IPS-NIHi7 (cell line): ENCODE measurements at regions not wholly inside any gene's neighbourhood (a gene's known extent, or its start where the extent isn't known, plus 50 kb on each side); places are given as distances from the start of the nearest gene placed in this dataset.
"Not testable (repeated sequence)": the region's sequence is repeated elsewhere in the genome, so short reads cannot be mapped to it uniquely, and the experiment has no call there.

Source experiments
- DNase-seq: peaks from one replicate; pipeline ENCODE4 v3.0.0; 2012; ENCODE audit warnings: mixed read lengths; ENCODE audit errors: extremely low spot score

DNA sequence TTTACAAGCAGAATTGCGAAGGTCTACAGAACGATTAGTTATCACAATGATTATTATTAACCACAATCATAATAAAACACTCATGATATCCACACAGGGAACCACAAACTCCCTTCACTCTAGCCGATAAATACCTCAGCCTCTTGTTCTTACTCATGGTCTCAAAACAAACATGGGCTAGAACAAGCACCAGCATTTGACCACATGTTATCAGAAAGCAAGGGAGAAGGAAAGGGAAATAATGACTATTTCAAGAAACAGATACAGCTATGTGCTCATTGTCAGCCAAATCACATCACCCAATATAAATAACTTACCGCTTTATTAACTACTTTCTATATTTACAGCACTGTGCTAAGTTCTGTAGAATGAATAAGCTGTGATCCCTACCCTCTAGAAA is 663.2 kb upstream of the HTR2C start:
- DNase-seq, result no peak

DNA sequence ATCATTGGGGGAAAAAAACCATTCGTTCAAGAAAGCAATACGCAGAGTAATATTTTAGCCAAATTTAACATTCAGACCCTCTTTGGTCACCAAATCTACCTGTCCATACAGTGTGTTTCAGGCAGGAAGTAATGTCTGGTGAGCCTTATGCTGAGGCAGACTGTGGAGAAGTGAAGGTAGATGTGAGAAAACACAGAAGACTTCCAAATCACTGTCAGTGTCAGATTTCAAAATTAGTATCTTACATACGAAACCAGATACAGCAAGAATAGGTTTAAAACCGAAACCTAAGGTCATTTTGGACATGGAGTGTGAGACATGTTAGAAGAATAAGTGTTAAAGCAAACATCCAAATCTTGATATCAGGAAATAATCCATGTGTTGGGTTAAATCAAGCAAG is 664.5 kb upstream of the HTR2C start:
- DNase-seq, result no peak

DNA sequence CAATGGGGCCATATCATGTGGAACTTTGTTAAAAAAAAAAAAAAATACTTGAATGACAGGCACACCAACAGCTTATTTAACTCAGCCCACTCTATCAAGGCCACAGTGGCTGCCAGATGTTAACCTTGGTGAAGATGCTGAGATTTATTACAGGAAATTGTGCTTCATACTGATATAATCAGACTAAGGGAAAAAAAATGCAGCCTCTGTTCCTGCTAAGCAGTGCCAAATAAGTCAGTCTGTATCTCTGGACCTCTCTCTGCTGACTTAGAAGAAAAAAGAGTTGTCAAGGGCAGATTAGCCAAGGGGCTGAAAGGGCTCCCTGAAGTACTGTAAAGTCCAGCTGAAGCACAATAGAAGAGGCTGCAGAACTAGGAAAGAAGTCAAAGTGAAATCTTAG is 677.7 kb upstream of the HTR2C start:
- DNase-seq, result no peak

DNA sequence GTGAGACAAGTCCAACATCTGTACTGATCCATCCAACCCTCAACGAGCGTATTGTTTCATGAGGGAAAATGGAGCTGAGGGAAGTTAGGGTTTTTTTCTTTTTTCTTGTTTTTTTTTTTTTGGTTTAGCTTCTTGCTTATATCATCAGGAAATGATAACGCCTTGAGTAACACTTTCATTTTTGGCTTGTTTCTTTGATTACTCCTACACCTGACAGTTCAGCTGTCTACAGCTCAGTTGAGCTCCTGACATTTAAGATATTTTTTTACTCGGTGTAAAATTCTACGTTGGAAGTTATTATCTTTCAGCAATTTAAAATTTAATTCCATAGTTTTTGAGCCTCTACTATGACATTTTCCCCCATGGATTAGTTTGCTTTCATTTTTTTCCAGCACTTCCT is 691.0 kb upstream of the HTR2C start:
- no peak for DNase-seq

DNA sequence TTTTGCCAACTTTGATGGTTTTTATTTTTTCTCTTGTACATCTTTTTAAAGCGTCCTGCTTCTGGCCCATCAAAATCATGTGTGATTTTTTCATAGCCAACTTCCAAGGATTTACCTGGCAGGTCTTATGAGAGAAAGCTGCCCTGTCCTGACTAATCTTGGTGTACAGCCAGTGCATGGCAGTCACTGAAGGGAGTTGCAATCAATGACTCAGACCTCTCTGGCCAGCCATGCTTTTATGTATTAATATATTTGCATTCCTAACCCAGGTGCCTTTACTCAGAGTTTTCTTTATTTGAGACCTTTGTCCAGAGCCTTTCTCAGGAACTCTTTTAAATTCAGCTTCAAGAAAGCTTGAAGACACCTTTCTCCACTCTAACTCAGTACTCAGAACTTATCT is 691.5 kb upstream of the HTR2C start:
- DNase-seq, result no peak

DNA sequence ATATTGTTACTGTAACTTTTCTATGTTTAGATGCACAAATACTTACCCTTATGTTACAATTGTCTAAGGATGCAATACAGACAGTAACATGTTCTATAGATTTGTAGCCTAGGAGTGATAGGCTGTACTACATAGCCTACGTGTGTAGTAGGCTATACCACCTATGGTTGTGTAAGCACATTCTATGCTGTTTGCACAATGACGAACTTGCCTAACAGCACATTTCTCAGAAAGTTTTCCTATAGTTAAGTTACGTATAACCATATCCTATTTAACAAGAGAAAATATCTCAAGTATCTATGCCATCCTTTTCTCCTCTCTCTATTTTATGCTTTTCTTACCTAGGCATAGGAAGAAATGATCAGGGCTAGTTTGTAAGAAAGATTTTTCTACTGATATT is 710.8 kb upstream of the HTR2C start:
- no peak for DNase-seq

DNA sequence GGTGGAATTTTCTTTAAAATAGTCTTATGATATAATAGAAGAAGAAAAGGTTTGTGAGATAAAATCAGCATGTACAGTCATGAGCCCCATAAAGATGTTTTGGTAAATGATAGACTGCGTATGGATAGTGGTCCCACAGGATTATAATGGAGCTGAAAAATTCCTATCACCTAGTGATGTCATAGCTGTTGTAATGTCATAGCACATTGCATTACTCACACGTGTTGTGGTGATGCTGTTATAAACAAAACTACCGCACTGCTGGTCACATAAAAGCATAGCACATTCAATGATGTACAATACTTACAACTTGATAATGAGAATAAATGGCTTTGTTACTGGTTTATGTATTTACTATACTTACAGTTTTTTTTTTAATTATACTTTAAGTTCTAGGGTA is 715.2 kb upstream of the HTR2C start:
- no peak for DNase-seq

DNA sequence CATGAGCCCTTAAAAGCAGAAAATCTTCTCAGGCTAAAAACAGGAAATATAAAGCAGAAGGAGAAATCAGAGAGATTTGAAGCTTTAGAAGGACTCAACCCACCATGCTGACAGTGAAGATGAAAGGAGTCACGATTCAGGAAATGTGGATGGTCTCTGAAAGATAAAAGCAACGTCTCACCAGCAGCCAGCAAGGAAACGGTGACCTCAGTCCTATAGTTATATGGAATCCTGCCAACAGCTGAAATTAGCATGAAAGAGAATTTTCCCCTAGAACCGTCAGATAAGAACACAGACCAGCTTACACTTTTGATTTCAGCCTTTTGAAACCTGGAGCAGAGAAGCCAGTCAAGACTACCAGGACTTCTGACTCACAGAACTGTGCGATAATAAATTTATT is 715.7 kb upstream of the HTR2C start:
- peak; percentile 21 for DNase-seq

DNA sequence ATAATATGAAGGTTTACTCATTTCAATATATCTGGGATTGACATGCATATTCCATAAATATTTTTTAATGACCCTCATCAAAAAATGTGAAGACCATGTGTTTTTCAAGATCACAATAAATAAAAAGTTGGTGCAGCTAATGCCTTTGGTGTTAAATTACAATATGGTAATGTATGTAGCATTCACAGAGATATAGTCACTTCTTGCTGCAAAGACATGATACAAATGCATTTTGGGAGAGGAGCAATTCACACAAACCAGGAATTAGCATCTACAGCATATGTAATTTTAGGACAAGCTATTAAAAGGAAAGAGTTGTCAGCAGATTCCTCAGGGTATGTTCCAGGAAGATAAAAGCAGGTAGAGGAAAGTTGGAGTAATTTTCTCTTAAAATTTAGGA is 734.5 kb upstream of the HTR2C start:
- no peak for DNase-seq

DNA sequence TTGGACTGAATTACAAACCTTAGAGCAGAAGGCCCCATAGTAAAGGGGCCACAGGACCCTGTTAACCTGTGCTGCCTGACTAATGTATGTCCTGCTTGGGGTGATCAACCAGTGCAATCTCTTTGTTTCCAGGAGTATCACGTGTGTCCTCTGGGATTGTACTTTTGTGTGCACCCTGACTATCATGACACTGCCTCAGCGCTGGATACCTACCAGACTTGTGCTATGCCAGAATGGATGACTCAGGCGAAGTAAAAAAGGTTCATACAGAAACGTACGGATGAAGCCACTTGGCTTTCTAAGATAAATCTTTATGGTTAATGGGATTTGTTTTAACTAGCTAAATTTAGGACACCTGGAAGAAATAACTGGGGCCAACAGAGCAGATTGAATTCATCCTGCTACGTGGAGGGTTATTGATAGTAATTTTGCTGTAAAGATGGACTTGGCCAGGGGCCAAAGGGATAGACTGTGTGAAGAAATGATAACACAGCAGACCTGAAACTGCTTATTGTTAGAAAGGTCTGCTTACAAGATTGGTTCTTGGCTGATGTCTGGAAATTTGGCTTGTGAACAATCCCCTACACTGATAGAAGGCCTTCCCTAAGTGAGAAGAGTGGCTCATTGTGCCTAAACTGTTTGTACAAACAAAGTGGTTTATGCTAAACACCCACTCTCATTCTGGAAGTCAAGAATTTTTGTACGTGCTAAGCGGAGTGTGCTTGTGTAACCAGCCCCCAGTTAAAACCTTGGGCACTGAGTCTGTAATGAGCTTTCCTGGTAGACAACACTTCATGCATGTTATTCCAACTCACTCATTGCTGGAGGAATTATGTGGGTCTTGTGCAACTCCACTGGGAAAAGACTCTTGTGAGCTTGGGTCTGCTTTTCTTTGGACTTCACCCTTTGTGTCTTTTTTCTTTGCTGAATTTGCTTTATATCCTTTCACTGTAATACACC is 750.5 kb upstream of the HTR2C start:
- DNase-seq, result no peak

DNA sequence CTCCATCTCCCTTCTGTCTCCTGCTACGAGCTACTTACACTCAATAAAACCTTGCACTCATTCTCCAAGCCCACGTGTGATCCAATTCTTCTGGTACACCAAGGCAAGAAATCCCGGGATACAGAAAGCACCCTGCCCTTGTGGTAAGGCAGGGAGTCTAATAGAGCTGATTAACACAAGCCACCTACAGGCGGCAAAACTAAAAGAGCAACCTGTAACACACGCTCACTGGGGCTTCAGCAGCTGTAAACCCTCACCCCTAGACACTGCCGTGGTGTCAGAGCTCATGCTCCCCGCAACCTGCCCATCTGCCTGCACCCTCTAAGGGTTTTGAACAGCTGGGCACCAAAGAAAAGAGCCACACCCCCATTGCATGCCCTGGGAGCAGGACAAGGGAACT is 755.4 kb upstream of the HTR2C start:
- peak; percentile 16 for DNase-seq

DNA sequence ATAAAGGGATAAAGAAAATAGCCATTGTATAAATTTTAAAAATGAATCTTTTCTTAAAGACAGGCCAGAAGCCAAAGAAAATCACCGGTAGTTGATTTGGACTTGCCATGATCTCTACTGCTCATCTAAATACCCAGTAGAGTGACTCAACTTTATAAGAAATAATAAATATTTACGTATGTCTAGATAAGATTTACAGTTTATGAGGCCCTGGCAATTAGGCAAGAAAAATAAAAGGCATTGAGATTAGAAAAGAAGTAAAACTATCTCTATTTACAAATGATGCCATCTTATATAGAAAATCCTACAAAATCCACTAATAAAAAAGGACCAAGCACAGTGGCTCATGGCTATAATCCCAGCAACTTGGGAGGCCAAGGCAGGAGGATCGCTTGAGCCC is 765.5 kb upstream of the HTR2C start:
- DNase-seq, result no peak

DNA sequence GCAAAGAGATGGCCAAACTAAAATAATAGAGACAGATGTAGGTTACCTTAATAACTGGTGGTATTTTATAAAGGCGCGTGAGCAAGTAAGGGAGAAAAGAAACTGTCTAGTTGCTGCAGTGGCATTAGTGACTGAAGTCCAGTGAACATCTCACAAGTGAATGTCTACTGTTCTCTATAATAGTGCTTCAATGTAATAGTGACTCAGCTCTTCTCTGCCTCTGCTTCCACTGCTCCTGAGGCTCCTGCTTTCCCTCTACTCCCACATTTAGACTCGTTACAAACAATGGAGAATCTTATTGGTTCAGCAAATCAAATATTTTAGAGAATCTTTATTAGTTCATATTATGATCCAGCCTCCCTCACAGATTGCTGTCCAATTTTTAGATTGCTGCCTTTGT is 779.1 kb upstream of the HTR2C start:
- no peak for DNase-seq

DNA sequence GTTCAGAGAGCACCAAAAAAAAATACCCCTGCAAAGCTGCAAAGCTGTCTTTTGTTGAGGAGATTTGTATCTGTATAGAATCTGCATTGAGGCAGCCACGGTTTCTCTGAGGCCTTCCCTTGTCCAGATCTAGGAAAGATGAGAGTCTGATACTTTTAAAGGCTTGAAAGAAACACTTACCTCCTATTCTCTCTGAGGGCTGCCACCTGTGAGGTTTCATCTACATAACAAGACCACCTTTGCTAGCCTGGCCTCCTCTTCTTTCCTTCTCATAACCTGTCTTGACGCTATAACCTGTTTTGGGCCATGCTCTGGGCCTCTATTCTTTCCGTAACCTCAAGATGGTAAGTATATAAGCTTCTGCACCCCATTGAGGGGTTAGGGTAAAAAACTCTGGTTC is 779.6 kb upstream of the HTR2C start:
- DNase-seq, result no peak

DNA sequence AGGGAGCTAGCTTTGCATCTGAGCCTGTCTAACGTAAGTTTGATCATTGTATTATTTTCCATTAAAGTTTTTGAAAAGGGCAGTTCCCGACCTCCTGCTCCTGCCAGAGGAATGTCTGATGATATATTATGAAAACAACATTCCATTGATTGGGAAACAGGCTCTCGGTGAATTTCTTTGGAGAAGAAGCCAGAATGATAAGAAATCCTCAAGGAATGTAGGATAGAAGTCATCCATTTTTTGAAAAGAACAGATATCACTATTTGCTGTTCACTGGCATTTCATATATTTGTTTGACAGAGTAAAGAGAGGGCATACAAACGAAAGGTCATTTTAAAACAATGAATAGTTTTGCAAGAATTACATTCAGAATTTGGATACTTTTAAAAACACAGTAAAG is 781.0 kb upstream of the HTR2C start:
- DNase-seq, result no peak

DNA sequence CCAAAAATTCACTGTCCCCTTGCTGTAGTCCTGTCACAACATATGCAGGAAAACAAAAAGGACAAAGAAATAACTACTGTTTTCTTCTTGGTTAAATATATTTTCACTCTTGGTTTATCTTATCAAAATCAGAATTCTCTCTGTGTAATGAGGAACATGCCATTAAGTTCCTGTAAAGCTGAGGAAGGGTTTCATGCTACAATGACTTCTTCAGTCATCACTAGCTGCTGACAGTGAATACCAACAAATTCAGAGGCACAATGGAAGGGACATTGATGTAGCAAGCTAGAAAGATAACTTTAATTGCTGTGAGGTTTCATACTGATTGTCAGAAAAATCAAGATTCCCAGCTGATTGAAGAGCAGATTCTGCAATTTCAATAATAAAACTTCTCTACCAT is 782.9 kb upstream of the HTR2C start:
- no peak for DNase-seq

DNA sequence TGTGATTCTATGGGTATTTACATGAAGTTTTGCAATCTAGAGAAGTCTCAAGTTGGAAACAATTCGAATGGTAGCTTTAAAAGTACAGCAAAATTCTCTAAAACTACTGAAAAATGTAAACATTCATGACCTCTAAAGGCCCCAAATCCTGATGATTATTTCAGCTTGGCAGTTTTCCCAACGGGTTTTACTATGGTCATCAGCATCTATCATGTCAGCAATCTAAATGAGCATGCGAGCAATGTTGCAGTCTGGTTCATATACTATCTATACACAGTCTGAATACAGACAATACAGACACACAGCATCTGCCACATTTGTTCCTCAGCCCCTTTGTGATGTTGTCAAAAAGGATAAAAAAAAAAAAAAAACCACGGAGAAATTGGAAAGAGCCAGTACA is 790.3 kb upstream of the HTR2C start:
- no peak for DNase-seq

DNA sequence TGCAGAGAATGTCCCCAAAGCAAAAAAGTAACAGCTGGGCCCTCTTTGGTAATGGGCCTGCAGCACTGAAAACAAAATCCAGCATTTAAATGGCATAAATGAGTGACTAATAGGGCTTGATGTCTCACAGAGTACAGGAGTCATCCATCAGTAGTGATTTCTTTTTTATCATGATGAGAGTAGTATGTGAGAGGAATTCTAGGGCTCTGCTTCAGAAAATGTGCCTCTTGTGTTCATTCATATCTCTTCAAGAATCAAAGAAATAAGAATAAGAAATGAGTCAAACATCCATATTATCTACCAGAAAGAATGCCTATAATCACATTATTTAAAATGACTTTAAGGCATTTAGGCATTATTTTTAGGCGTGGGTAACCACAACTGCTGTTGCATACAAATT is 792.9 kb upstream of the HTR2C start:
- no peak for DNase-seq

DNA sequence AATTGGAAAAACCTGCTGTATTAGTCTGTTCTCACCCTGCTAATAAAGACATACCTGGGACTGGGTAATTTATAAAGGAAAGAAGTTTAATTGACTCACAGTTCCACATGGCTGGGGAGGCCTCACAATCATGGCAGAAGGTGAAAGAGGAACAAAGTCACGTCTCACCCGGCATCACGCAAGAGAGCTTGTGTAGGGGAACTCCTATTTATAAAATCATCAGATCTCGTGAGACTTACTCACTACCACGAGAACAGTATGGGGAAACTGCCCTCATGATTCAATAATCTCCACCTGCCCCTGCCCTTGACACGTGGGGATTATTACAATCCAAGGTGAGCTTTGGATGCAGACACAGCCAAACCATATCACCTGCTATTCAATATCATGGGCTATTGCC is 799.1 kb upstream of the HTR2C start:
- not testable (repeated sequence) for DNase-seq

DNA sequence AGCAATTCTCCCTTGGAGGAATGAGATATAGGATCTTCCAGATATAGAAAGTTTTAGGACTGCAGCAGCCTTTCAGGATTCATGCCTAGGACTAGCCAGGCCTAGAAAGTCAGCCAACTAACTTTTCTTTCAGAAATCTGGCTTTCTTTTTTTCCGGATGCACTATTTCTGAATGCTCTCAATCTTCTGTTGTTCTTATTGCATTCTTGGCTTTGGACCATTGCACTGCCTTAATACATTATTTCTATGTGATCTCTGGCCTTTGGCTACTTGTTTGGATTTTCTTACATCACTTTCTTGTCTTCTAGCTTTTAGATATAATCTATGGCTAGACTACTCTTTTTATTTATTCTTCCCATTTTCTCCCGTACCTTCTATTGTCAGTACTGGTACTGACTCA is 813.1 kb upstream of the HTR2C start:
- no peak for DNase-seq

DNA sequence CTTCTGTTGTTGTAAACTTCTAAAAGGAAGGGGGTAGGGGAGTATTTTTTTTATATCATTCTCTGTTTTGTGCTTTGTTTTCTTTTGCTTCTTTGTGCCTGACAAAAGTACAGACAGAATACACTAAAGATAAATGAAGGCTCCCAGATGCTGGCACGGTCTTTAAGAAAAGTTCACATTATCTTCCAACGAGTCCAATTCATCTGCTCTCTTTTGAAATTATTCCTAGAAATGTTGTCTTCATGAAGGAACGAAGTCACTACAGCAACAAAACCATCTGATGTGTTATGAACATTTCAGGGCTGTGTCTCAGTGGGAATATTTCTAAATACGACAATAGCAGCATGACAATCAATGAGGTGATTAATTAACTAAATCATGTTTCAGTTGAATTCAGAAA is 813.8 kb upstream of the HTR2C start:
- no peak for DNase-seq

DNA sequence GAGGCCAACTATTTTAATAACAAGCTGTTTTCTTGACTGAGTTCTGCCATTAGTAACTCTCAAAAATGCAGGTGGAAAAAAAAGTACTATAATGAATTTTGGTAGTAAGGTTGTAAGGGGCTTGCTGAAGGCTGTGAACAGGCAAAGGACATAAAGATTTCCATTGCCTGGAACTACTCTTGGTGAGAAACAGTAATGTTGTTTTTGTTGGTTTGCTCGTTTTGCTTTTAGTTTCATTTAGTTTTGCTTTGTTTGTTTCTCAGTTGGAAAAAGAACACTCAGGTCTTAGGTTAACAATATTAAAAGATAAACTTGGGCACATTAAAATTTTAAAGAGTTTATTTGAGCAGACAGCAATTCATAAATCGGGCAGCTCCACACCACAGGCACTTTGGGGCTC is 824.5 kb upstream of the HTR2C start:
- DNase-seq, result no peak

DNA sequence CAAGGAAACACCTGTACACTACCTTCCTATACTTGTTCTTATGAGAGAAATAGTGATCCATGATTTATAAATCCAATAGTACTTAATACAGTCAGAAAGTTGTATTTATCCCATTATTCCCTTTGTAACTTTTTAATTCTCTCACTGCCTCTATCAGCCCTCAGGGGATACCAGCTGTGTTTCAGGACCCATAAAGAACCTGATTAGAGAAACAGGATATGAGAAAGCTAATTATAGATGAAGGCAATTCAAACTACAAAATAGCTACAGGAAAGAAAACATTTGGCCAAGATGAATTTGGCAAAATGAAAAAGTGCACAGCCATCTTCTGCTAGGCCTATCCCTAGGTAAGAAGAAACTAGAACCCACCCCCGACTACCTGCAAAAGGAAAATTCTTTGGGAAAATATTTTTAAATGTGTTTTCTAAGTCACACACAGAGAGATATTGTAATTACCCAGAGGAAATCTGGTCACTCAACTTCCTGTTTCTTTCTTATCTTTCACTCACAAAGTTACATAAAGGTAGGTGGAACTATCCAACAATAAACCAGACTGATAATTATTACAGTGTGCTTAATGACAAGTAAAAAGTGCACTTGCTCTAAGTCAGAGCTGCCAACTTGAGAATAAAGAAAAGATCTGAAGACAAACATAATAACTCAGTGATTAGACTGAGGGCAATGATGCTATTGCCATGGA is 836.5 kb upstream of the HTR2C start:
- DNase-seq, result no peak
